ENCODE measurements at regions not wholly inside any gene's neighbourhood (a gene's known extent, or its start where the extent isn't known, plus 50 kb on each side); places are given as distances from the start of the nearest gene placed in this dataset.
"Not testable (repeated sequence)": the region's sequence is repeated elsewhere in the genome, so short reads cannot be mapped to it uniquely, and the experiment has no call there.

DNA sequence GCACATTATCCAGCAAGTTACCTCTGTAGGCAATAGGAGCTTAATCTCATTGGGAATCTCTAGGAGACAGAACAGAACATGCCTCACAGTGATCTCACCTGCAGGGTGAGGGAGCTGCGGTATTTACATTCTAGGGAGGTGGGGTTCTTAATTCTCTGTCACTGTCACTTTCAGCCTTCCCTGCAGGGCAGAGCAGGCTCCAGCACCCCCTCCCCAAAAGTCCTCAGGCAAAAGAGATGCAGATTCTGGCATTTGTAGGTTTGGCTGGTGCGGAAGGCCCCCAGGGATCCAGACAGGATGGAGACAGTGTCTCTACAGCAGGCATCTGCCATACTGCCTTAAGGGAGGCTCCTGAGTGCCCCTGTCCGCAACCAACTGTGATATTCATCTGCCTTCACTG lies 166.4 kb upstream of the ATP6AP2 start:
- DNase-seq (ENCODE audit: low spot score) = no peak

- no peak for DNase-seq (ENCODE audit: low spot score)
Observed at GRCh38 chrX:40411340-40412111, 169.2 kb upstream of the ATP6AP2 start.

GRCh38 chrX:40410859-40411258 lies 169.9 kb upstream of the ATP6AP2 start:
- no peak for DNase-seq (ENCODE audit: low spot score)

DNA sequence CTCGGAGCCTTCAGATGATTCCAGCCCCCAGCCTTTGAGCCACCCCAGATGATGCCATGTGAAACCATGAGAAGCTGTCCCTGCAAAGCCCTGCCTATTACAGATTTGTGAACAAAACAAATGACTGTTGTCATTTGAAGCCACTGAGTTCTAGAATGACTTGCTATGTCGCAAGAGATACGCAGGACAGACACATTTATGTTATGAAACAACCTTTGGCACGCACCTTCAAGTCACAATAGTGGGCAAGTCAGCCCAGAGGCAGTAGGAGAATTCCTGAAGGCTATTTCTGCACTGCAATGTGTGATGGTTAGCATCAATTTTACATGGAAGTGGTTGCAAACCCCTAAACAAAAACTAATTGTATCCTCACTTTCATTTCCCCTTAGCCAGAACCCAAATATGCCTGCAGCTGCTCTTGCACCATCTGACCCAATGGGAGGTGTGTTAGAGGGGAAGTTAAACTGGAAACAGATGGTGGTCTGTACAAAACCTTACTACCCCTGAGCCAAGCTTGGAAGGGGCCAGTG lies 174.4 kb upstream of the ATP6AP2 start:
- DNase-seq (ENCODE audit: low spot score) = peak; percentile 23

DNA sequence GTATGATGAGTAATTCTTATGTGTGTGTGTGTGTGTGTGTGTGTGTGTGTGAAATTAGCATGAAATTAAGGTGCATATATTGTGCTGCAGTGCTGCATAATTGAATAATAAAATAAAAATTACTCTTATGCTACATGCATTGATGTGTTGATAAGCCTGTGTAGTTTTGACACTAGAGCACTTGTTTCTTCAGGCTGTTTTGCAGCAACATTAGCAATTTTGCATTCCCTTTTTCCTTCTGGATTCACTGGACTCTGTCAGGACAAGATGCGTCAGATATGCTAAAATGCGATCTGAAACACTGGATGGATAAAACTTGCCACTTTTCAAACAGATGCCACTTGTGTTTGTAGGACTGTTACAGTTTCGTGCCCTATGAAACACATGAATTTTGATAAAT lies 175.4 kb upstream of the ATP6AP2 start:
- no peak for DNase-seq (ENCODE audit: low spot score)

DNA sequence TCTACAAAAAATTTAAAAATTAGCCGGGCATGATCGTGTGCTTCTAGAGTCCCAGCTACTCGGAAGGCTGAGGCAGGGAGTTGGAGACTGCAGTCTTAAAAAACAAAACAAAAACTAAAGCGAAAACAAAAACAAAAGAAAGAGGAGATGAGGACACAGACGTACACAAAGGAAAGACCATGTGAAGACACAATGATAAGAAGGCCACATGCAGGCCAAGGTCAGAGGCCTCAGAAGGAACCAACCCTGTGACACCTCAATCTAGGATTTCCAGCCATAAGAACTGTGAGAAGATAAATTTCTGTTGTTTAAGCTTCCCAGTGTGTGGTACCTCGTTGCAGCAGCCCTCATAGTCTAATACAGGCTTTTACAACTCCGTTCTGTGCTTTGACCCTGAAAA lies 177.0 kb upstream of the ATP6AP2 start:
- DNase-seq (ENCODE audit: low spot score) = no peak

DNA sequence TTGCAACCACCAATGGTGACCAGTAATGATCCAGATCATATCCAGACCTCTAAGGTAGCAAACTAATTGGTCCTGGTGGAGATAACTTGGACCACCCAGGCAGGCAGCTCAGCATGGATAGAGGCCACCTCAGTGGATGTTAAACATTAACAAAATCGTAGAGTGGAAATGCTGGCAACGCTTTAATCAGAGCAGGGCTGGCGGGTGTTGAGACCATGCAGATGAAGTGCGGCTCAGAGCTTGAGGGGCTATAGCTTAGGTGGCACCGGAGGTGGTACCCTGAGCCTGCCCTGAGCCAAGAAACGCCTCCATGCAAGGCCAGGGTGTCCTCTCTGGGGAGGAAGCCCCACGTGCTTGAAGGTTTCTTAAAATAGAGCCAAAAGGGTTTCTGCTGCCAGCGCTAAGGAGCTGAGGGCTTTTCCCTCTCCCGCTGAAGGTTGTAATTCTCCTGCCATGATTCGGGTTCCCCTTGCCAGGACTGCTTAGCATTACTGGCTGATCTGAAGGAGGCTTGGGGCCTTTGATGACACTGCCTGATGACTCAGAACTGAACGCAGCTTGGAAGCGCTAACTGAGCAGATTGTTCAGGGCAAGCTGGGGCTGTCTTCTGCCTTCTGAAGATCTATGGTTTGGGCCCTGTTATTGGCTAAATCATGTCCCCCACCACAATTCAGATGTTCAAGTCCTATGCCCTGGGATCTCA lies 177.8 kb upstream of the ATP6AP2 start:
- DNase-seq (ENCODE audit: low spot score) = peak; percentile 91

GRCh38 chrX:40395102-40395501 lies 185.7 kb upstream of the ATP6AP2 start:
- no peak for DNase-seq (ENCODE audit: low spot score)

DNA sequence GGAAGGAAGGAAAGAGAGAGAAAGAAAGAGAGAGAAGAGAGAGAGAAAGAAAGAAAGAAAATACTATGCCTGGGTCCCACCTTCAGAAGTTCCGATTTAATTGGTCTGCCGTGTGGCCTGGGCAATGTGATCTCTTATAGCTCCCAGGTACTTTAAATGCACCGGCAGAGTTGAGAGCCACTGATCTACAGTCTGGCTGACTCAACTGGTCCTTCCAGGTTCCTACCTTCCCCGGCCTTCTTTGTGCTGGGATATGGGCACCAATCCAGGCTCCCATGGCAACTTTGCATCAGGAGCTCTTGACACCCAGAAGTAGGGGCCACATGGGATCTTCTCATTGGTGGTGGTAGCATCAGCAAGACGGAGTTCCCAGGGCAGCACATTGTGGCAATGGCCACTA lies 186.5 kb upstream of the ATP6AP2 start:
- no peak for DNase-seq (ENCODE audit: low spot score)

- DNase-seq (ENCODE audit: low spot score) = peak; percentile 33
Observed at GRCh38 chrX:40392599-40392998, 188.2 kb upstream of the ATP6AP2 start.

- no peak for DNase-seq (ENCODE audit: low spot score)
Observed at GRCh38 chrX:40391662-40392061, 189.1 kb upstream of the ATP6AP2 start.

DNA sequence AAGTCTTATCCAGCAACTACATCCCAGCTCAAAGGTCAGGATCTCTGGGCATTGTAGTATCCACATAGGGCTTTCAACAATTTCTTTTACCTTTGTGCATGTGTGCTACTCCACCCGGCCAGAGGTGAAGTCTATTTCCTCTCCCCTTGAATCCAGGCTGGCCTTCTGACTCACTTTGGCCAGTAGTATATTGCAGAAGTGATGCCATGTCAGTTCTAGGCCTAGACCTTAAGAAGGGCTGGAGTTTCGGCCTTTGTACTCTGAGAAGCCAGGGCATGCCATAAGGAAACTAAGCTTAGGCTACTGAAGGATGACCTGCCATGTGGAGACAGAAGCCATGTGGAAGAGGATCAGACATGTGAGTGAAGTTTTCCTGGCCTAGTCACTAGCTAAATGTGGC lies 191.2 kb upstream of the ATP6AP2 start:
- no peak for DNase-seq (ENCODE audit: low spot score)

DNA sequence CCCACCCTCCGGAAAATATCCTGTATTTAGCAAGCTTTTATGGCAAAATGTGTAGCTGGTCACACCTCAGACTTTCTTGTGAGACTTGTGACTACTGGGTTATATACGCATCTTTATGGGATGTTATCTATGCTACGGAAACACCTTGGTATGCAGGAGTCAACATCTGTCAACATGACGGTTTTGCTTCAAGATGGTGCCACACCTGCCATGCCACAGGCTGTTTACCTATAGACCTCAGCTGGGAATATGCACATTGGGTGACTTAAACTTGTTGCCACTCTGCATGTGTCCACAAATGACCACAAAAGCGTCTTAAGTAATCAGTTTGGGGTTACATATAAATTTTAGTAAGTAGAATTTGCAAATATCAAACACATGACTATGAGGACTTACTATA lies 192.3 kb upstream of the ATP6AP2 start:
- DNase-seq (ENCODE audit: low spot score) = no peak

DNA sequence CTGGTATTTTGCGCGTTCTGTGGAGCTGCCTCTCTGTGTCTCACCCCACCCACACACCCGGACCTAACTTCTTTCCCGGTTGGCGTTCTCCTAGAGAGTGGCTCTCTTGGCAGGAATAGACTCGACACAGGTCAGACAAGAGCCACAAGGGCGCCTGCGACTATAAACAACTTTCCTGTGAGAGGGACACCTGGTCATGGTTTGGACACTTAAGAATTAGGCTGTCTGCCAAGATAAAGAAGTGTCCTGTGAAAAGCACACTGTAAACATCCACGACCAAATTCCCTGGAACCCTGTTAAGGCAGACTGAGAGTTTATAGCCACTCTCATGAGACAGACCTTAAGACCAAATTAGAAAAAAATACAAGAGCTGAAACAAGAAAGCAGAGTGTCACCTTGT lies 192.9 kb upstream of the ATP6AP2 start:
- not testable (repeated sequence) for DNase-seq (ENCODE audit: low spot score)

DNA sequence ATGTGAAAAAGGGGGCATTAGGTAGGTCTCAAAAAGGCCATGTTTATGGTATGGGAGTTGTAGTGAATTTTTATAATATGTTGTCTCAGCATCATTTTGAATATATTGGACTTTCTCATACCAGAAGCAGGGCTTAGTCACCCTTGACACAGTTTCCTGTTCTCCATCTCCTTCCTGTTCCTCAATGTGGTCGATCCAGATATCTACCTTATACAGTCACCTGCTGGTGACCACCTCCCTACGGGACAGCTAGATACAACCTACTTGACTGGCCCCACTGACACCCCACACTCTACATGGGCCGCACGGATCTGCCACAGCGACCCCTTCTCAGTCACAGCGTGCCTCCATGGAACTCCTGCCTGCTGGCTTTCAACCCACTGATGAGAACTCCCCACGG lies 193.5 kb upstream of the ATP6AP2 start:
- not testable (repeated sequence) for DNase-seq (ENCODE audit: low spot score)

DNA sequence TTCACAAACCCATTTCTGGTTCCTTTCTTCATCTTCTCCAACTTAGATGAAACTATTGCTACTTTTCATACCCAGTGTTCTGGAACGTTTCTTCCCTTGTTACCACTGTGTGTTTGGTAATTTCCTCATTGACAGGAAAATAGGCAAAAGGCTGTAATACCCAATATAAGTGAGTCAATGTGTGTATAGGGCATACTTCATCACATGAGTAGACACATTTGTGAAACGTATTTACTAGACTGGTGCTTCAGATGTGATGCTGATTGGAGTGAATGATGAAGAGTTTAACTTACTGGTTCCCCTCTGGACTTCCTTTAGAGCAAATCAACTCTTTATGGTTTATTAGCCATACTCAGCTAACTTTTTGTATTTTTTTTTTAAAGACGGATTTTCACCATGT lies 195.1 kb upstream of the ATP6AP2 start:
- no peak for DNase-seq (ENCODE audit: low spot score)

GRCh38 chrX:40385256-40385655 lies 195.5 kb upstream of the ATP6AP2 start:
- DNase-seq (ENCODE audit: low spot score) = no peak

DNA sequence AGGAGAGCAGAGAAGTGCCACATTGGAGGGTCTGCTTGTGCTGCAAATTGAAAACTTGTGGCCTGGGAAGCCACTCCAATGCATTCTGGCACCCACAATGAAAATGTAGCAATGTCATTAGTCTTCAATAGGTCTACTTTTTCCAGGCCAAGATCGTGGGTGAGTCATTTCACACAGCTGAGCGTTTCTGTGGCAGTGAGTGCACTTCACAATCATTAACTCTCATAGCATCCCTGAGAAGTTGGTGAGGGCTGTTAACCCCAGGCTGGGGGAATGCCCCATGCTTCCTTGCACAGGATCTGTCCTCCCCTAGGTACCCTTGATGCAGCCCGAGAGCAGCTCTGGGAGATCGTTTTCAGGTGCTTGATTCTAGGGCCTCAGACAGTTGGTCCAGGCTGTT lies 196.8 kb upstream of the ATP6AP2 start:
- DNase-seq (ENCODE audit: low spot score) = no peak

DNA sequence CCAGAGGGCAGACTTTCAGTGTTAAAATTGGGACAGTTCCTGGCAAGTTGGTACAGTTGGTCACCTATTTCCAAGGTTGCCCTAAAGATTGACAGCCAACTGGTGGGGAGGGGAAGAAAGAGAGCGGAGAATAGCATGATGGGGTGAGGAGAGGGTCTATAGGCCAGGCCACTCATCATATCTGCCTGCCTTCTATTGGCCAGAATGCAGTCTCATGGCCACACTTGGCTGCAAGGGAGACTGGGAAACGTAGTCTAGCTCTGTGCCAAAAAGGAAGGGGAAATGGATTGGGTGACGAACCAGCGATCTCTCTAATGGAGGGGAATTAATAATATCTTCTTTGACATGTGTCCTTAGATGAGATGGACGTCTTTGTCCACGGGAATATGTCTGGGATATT lies 197.4 kb upstream of the ATP6AP2 start:
- DNase-seq (ENCODE audit: low spot score) = no peak

- DNase-seq (ENCODE audit: low spot score) = peak; percentile 6
Observed at GRCh38 chrX:40380655-40381488, 199.9 kb upstream of the ATP6AP2 start.

GRCh38 chrX:40377684-40378083 lies 203.1 kb upstream of the ATP6AP2 start:
- DNase-seq (ENCODE audit: low spot score) = no peak

- no peak for DNase-seq (ENCODE audit: low spot score)
Observed at GRCh38 chrX:40374486-40374885, 206.3 kb upstream of the ATP6AP2 start.
